K562 (cell line): ENCODE measurements at regions not wholly inside any gene's neighbourhood (a gene's known extent, or its start where the extent isn't known, plus 50 kb on each side); places are given as distances from the start of the nearest gene placed in this dataset.

ENCODE experiments used
- NCOA1 ChIP-seq: fragments of 450-650 bp; IDR thresholded peaks from 2 replicates; pipeline ENCODE4 v1.6.1; 2016; ENCODE audit warnings: low read depth
- PHTF2 ChIP-seq: fragments of 250-450 bp; sonication (Bioruptor Pico); IDR thresholded peaks from 2 replicates; pipeline ENCODE4 v1.5.0; 2021; ENCODE audit warnings: mild to moderate bottlenecking
- RBM39 ChIP-seq: fragments of 200-400 bp; formaldehyde crosslinking; optimal IDR thresholded peaks from 2 replicates; pipeline ENCODE3; 2018; ENCODE audit warnings: low read depth, low read length
- SREBF1 ChIP-seq: fragments of 150-350 bp; IDR thresholded peaks from 2 replicates; pipeline ENCODE4 v1.6.1; 2014; ENCODE audit warnings: antibody characterized with exemption, low read depth, low read length, borderline replicate concordance
- ZNF507 ChIP-seq: conservative IDR thresholded peaks from 2 replicates; pipeline ENCODE4 v1.6.1; 2017; ENCODE audit warnings: missing genetic modification characterization, missing compliant biosample characterization
- TF ChIP-seq, protein P1 (sequence below): sonication (generic); formaldehyde crosslinking; IDR thresholded peaks from 2 replicates; pipeline ENCODE4 v1.8.1; 2023; ENCODE audit warnings: missing genetic modification reagents, mild to moderate bottlenecking, borderline replicate concordance
- TF ChIP-seq, protein P2 (sequence below): sonication (generic); formaldehyde crosslinking; IDR thresholded peaks from 2 replicates; pipeline ENCODE4 v1.9.0; 2022; ENCODE audit warnings: mild to moderate bottlenecking, missing genetic modification reagents
- TF ChIP-seq, protein P3 (sequence below): sonication (generic); formaldehyde crosslinking; IDR thresholded peaks from 2 replicates; pipeline ENCODE4 v1.8.0; 2022; ENCODE audit warnings: mild to moderate bottlenecking, missing genetic modification reagents

DNA sequence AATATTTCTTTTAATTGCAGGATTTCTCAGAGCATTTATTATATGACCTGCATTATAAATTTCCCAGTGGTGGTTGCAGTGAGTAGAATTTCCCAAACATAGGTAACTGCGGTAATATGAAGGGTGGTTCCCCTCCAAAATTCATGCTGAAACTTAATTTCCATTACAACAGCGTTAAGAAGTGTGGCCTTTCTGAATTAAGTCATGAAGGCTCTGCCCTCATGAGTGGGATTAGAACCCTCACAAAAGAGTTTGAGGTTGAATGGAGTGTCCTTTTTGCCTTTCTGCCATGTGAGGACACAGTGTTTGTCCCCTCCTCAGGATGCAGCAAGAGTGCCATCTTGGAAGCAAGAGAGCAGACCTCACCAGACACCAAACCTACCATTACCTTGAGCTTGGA, 233.6 kb downstream of the KTN1 start (continued):
- TF ChIP-seq, protein P1, sequence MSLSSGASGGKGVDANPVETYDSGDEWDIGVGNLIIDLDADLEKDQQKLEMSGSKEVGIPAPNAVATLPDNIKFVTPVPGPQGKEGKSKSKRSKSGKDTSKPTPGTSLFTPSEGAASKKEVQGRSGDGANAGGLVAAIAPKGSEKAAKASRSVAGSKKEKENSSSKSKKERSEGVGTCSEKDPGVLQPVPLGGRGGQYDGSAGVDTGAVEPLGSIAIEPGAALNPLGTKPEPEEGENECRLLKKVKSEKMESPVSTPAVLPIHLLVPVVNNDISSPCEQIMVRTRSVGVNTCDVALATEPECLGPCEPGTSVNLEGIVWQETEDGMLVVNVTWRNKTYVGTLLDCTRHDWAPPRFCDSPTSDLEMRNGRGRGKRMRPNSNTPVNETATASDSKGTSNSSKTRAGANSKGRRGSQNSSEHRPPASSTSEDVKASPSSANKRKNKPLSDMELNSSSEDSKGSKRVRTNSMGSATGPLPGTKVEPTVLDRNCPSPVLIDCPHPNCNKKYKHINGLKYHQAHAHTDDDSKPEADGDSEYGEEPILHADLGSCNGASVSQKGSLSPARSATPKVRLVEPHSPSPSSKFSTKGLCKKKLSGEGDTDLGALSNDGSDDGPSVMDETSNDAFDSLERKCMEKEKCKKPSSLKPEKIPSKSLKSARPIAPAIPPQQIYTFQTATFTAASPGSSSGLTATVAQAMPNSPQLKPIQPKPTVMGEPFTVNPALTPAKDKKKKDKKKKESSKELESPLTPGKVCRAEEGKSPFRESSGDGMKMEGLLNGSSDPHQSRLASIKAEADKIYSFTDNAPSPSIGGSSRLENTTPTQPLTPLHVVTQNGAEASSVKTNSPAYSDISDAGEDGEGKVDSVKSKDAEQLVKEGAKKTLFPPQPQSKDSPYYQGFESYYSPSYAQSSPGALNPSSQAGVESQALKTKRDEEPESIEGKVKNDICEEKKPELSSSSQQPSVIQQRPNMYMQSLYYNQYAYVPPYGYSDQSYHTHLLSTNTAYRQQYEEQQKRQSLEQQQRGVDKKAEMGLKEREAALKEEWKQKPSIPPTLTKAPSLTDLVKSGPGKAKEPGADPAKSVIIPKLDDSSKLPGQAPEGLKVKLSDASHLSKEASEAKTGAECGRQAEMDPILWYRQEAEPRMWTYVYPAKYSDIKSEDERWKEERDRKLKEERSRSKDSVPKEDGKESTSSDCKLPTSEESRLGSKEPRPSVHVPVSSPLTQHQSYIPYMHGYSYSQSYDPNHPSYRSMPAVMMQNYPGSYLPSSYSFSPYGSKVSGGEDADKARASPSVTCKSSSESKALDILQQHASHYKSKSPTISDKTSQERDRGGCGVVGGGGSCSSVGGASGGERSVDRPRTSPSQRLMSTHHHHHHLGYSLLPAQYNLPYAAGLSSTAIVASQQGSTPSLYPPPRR (CRISPR knock-in tag) = no peak
- TF ChIP-seq NCOA1 (no peak), SREBF1 (no peak), RBM39 (no peak), ZNF507 (tag) (no peak), PHTF2 (no peak)
- TF ChIP-seq, protein P2, sequence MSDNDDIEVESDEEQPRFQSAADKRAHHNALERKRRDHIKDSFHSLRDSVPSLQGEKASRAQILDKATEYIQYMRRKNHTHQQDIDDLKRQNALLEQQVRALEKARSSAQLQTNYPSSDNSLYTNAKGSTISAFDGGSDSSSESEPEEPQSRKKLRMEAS = no peak
- TF ChIP-seq, protein P3, sequence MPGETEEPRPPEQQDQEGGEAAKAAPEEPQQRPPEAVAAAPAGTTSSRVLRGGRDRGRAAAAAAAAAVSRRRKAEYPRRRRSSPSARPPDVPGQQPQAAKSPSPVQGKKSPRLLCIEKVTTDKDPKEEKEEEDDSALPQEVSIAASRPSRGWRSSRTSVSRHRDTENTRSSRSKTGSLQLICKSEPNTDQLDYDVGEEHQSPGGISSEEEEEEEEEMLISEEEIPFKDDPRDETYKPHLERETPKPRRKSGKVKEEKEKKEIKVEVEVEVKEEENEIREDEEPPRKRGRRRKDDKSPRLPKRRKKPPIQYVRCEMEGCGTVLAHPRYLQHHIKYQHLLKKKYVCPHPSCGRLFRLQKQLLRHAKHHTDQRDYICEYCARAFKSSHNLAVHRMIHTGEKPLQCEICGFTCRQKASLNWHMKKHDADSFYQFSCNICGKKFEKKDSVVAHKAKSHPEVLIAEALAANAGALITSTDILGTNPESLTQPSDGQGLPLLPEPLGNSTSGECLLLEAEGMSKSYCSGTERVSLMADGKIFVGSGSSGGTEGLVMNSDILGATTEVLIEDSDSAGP (CRISPR knock-in tag) = no peak
